GM12873 (cell line): ENCODE measurements at regions not wholly inside any gene's neighbourhood (a gene's known extent, or its start where the extent isn't known, plus 50 kb on each side); places are given as distances from the start of the nearest gene placed in this dataset.

ENCODE experiments used
- CTCF ChIP-seq: IDR thresholded peaks from 2 replicates; pipeline ENCODE4 v1.5.1; 2012; ENCODE audit warnings: low read depth, mild to moderate bottlenecking, moderate library complexity, low read length, control low read depth; ENCODE audit not compliant: insufficient read depth; ENCODE audit errors: missing control alignments

- TF ChIP-seq CTCF: no peak
Observed at GRCh38 chr4:32778938-32779337, 2058.8 kb downstream of the PCDH7 start.

GRCh38 chr4:32789026-32789608, 2068.9 kb downstream of the PCDH7 start:
- TF ChIP-seq CTCF: no peak

GRCh38 chr4:32790803-32791202, 2070.6 kb downstream of the PCDH7 start:
- no peak for TF ChIP-seq CTCF

GRCh38 chr4:32798471-32799159, 2078.4 kb downstream of the PCDH7 start:
- TF ChIP-seq CTCF: no peak

- no peak for TF ChIP-seq CTCF
Observed at GRCh38 chr4:32824336-32824735, 2104.2 kb downstream of the PCDH7 start.

- TF ChIP-seq CTCF: no peak
Observed at GRCh38 chr4:32826169-32826568, 2106.0 kb downstream of the PCDH7 start.

- TF ChIP-seq CTCF: no peak
Observed at GRCh38 chr4:32830160-32830559, 2110.0 kb downstream of the PCDH7 start.
